Suprapubic skin (tissue), 4 donors: ENCODE measurements at regions not wholly inside any gene's neighbourhood (a gene's known extent, or its start where the extent isn't known, plus 50 kb on each side); places are given as distances from the start of the nearest gene placed in this dataset.
A peak's percentile ranks its signal among the peaks of the same experiment; 100 is the strongest.

ENCODE experiments used
- DNase-seq, 2 donors: peaks; one replicate each; pipeline ENCODE4 v3.0.0-alpha.2; 2019; ENCODE audit warnings: low spot score in 2 of 2
- H3K27ac ChIP-seq: fragments of 200-600 bp; sonication (generic); one replicate; pipeline ENCODE4 v1.5.1; 2019
- H3K27me3 ChIP-seq: fragments of 200-600 bp; sonication (generic); one replicate; pipeline ENCODE4 v1.5.1; 2019
- H3K36me3 ChIP-seq: fragments of 200-600 bp; sonication (generic); one replicate; pipeline ENCODE4 v1.5.1; 2019
- H3K4me1 ChIP-seq: fragments of 200-600 bp; sonication (generic); one replicate; pipeline ENCODE4 v1.5.1; 2019
- H3K4me3 ChIP-seq: fragments of 200-600 bp; sonication (generic); one replicate; pipeline ENCODE4 v1.5.1; 2019; ENCODE audit warnings: mild to moderate bottlenecking
- H3K9me3 ChIP-seq: fragments of 200-600 bp; sonication (generic); one replicate; pipeline ENCODE4 v1.5.1; 2019
- CTCF ChIP-seq, 2 donors: fragments of 200-600 bp in 1 of 2; fragments of 450-650 bp in 1 of 2; sonication (generic) in 1 of 2; IDR thresholded peaks; one replicate each; pipeline ENCODE4 v1.5.1; 2016 to 2019; ENCODE audit warnings: antibody characterized with exemption in 2 of 2, mild to moderate bottlenecking in 1 of 2, moderate library complexity in 1 of 2
- EP300 ChIP-seq: sonication (generic); formaldehyde crosslinking; IDR thresholded peaks from one replicate; pipeline ENCODE4 v1.6.1; 2017; ENCODE audit warnings: antibody characterized with exemption
- POLR2A ChIP-seq, 2 donors: fragments of 450-650 bp; IDR thresholded peaks; one replicate each; pipeline ENCODE4 v1.6.1; 2017; ENCODE audit warnings: antibody characterized with exemption in 2 of 2, mild to moderate bottlenecking in 2 of 2, moderate library complexity in 2 of 2
- POLR2AphosphoS5 ChIP-seq, 3 donors: sonication (generic); formaldehyde crosslinking; IDR thresholded peaks; one replicate each; pipeline ENCODE4 v1.6.1; 2017; ENCODE audit warnings: antibody characterized with exemption in 3 of 3
- WGBS: methylation state at CpG from one replicate; pipeline ENCODE4 v1.1.5; 2018; 5-methylcytosine and 5-hydroxymethylcytosine counted together

GRCh38 chr5:67997892-67998457 lies 217.6 kb upstream of the PIK3R1 start:
- H3K4me1 ChIP-seq = peaks cover 14% of the 10 kb centered on the region
- no peak for DNase-seq
- H3K36me3 ChIP-seq = no peaks in the 10 kb centered on the region
- no peaks in the 10 kb centered on the region for H3K27me3 ChIP-seq
- peak overlapping the region; percentile 85 for H3K27ac ChIP-seq
- no peaks in the 10 kb centered on the region for H3K9me3 ChIP-seq
- no peak for TF ChIP-seq POLR2A (IDR thresholded peaks at IDR 0.05)
- 100% methylated on average over 4 of the region's 5 CpGs for WGBS
- H3K4me3 ChIP-seq = no peak overlapping the region

- Histone ChIP-seq H3K4me1 (peaks cover 14% of the 10 kb centered on the region), H3K9me3 (no peaks in the 10 kb centered on the region), H3K36me3 (no peaks in the 10 kb centered on the region), H3K27me3 (no peaks in the 10 kb centered on the region), H3K4me3 (no peak overlapping the region), H3K27ac (no peak overlapping the region)
- no peak for DNase-seq
- TF ChIP-seq POLR2AphosphoS5 (IDR thresholded peaks at IDR 0.05) (no peak), POLR2A (IDR thresholded peaks at IDR 0.05) (no peak), CTCF (IDR thresholded peaks at IDR 0.05) (no peak), EP300 (no peak)
- 100% methylated on average over 1 of the region's 1 CpG for WGBS
Observed at GRCh38 chr5:67997148-67997547, 218.4 kb upstream of the PIK3R1 start.

GRCh38 chr5:67996596-67996995 lies 219.0 kb upstream of the PIK3R1 start:
- no peaks in the 10 kb centered on the region for H3K27me3 ChIP-seq
- H3K4me1 ChIP-seq = peaks cover 17% of the 10 kb centered on the region
- H3K36me3 ChIP-seq = no peaks in the 10 kb centered on the region
- DNase-seq = no peak
- H3K4me3 ChIP-seq = no peak overlapping the region
- no peak for TF ChIP-seq CTCF (IDR thresholded peaks at IDR 0.05)
- TF ChIP-seq POLR2AphosphoS5 (IDR thresholded peaks at IDR 0.05) = no peak
- no peak for TF ChIP-seq POLR2A (IDR thresholded peaks at IDR 0.05)
- no peak for TF ChIP-seq EP300
- H3K9me3 ChIP-seq = no peaks in the 10 kb centered on the region
- 92% methylated on average over 10 of the region's 10 CpGs for WGBS
- H3K27ac ChIP-seq = no peak overlapping the region

- Histone ChIP-seq H3K36me3 (no peaks in the 10 kb centered on the region), H3K9me3 (no peaks in the 10 kb centered on the region), H3K27ac (no peak overlapping the region), H3K27me3 (no peaks in the 10 kb centered on the region), H3K4me1 (peaks cover 4% of the 10 kb centered on the region), H3K4me3 (no peak overlapping the region)
- DNase-seq = no peak
- TF ChIP-seq POLR2AphosphoS5 (IDR thresholded peaks at IDR 0.05) = no peak
- TF ChIP-seq EP300 = no peak
- WGBS = 47% methylated on average over 3 of the region's 3 CpGs
Observed at GRCh38 chr5:67992923-67993322, 222.6 kb upstream of the PIK3R1 start.

- DNase-seq = no peak
- Histone ChIP-seq H3K9me3 (no peaks in the 10 kb centered on the region), H3K27ac (no peak overlapping the region), H3K36me3 (no peaks in the 10 kb centered on the region), H3K27me3 (no peaks in the 10 kb centered on the region), H3K4me3 (no peak overlapping the region), H3K4me1 (peaks cover 3% of the 10 kb centered on the region)
- TF ChIP-seq POLR2AphosphoS5 (IDR thresholded peaks at IDR 0.05) (no peak), CTCF (IDR thresholded peaks at IDR 0.05) (no peak), EP300 (no peak), POLR2A (IDR thresholded peaks at IDR 0.05) (no peak)
- 85% methylated on average over 2 of the region's 2 CpGs for WGBS
Observed at GRCh38 chr5:67989456-67989855, 226.1 kb upstream of the PIK3R1 start.

- Histone ChIP-seq H3K27ac (no peak overlapping the region), H3K36me3 (no peaks in the 10 kb centered on the region), H3K4me3 (no peak overlapping the region), H3K9me3 (no peaks in the 10 kb centered on the region), H3K27me3 (no peaks in the 10 kb centered on the region), H3K4me1 (peaks cover 7% of the 10 kb centered on the region)
- no peak for TF ChIP-seq POLR2A (IDR thresholded peaks at IDR 0.05)
- no peak for TF ChIP-seq EP300
- no peak for TF ChIP-seq POLR2AphosphoS5 (IDR thresholded peaks at IDR 0.05)
- no peak for TF ChIP-seq CTCF (IDR thresholded peaks at IDR 0.05)
- 71% methylated on average over 2 of the region's 2 CpGs for WGBS
- DNase-seq = no peak
Observed at GRCh38 chr5:67986761-67987160, 228.8 kb upstream of the PIK3R1 start.
